SK-N-SH treated with all-trans-retinoic acid at 6 μM for 48 hours (cell line): ENCODE measurements at regions not wholly inside any gene's neighbourhood (a gene's known extent, or its start where the extent isn't known, plus 50 kb on each side); places are given as distances from the start of the nearest gene placed in this dataset.

Source experiments
- ATAC-seq: fragments of 200-7000 bp; cut with Tn5 transposase; 3 replicates; pipeline ENCODE4 v1.9.1; 2020; ENCODE audit warnings: mild to moderate bottlenecking, moderate library complexity
- ARNTL ChIP-seq: fragments of 450-650 bp; formaldehyde crosslinking; IDR thresholded peaks from 2 replicates; pipeline ENCODE4 v1.5.0; 2020; ENCODE audit warnings: low read depth, mild to moderate bottlenecking, moderate library complexity, borderline replicate concordance
- BACH2 ChIP-seq: fragments of 250-450 bp; sonication (Bioruptor Pico); IDR thresholded peaks from 2 replicates; pipeline ENCODE4 v1.9.0; 2021; ENCODE audit warnings: mild to moderate bottlenecking, borderline replicate concordance
- CSDC2 ChIP-seq: fragments of 250-450 bp; sonication (Bioruptor Pico); IDR thresholded peaks from 2 replicates; pipeline ENCODE4 v1.5.0; 2020; ENCODE audit warnings: mild to moderate bottlenecking, moderate library complexity
- ESRRG ChIP-seq: fragments of 250-450 bp; sonication (Bioruptor Pico); IDR thresholded peaks from 2 replicates; pipeline ENCODE4 v1.6.1; 2021; ENCODE audit warnings: mild to moderate bottlenecking
- GLIS3 ChIP-seq: fragments of 250-450 bp; sonication (Bioruptor Pico); IDR thresholded peaks from 2 replicates; pipeline ENCODE4 v1.5.0; 2020; ENCODE audit warnings: mild to moderate bottlenecking, moderate library complexity
- ISL1 ChIP-seq: fragments of 250-450 bp; sonication (Bioruptor Pico); IDR thresholded peaks from 2 replicates; pipeline ENCODE4 v2.1.2; 2022; ENCODE audit warnings: mild to moderate bottlenecking, moderate library complexity
- OSR1 ChIP-seq: fragments of 250-450 bp; sonication (Bioruptor Pico); IDR thresholded peaks from 2 replicates; pipeline ENCODE4 v1.8.0; 2022; ENCODE audit warnings: moderate library complexity, mild to moderate bottlenecking, inconsistent platforms
- PATZ1 ChIP-seq: fragments of 250-450 bp; sonication (Bioruptor Pico); IDR thresholded peaks from 2 replicates; pipeline ENCODE4 v1.8.0; 2020; ENCODE audit warnings: mild to moderate bottlenecking, moderate library complexity, borderline replicate concordance
- PPARA ChIP-seq: fragments of 250-450 bp; sonication (Bioruptor Pico); IDR thresholded peaks from 2 replicates; pipeline ENCODE4 v1.5.0; 2020; ENCODE audit warnings: mild to moderate bottlenecking, borderline replicate concordance
- SNAI2 ChIP-seq: fragments of 250-450 bp; sonication (Bioruptor Pico); IDR thresholded peaks from 2 replicates; pipeline ENCODE4 v1.5.0; 2020; ENCODE audit warnings: mild to moderate bottlenecking, moderate library complexity
- TCF4 ChIP-seq: fragments of 250-450 bp; sonication (Bioruptor Pico); IDR thresholded peaks from 2 replicates; pipeline ENCODE4 v1.8.0; 2021; ENCODE audit warnings: mild to moderate bottlenecking, moderate library complexity, borderline replicate concordance
- TOX ChIP-seq: fragments of 250-450 bp; sonication (Bioruptor Pico); IDR thresholded peaks from 2 replicates; pipeline ENCODE4 v1.8.0; 2021; ENCODE audit warnings: mild to moderate bottlenecking, moderate library complexity, borderline replicate concordance
- ZC3H10 ChIP-seq: fragments of 250-450 bp; sonication (Bioruptor Pico); IDR thresholded peaks from 2 replicates; pipeline ENCODE4 v1.5.1; 2021; ENCODE audit warnings: mild to moderate bottlenecking, moderate library complexity
- ZFP3 ChIP-seq: fragments of 250-450 bp; sonication (Bioruptor Pico); IDR thresholded peaks from 2 replicates; pipeline ENCODE4 v1.5.0; 2020; ENCODE audit warnings: mild to moderate bottlenecking, moderate library complexity
- ZFP30 ChIP-seq: fragments of 450-650 bp; formaldehyde crosslinking; IDR thresholded peaks from 2 replicates; pipeline ENCODE4 v1.5.0; 2022; ENCODE audit warnings: mild to moderate bottlenecking, moderate library complexity
- ZNF565 ChIP-seq: fragments of 450-650 bp; formaldehyde crosslinking; conservative IDR thresholded peaks from 2 replicates; pipeline ENCODE4 v1.5.0; 2020; ENCODE audit warnings: low read depth, mild to moderate bottlenecking, moderate library complexity
- ZNF70 ChIP-seq: fragments of 450-650 bp; formaldehyde crosslinking; IDR thresholded peaks from 2 replicates; pipeline ENCODE4 v1.5.0; 2020; ENCODE audit warnings: mild to moderate bottlenecking, moderate library complexity
- ZNF8 ChIP-seq: fragments of 450-650 bp; formaldehyde crosslinking; IDR thresholded peaks from 2 replicates; pipeline ENCODE4 v1.5.0; 2020; ENCODE audit warnings: mild to moderate bottlenecking, moderate library complexity
- TF ChIP-seq, protein P1 (sequence below): fragments of 250-450 bp; sonication (Bioruptor Pico); IDR thresholded peaks from 2 replicates; pipeline ENCODE4 v1.5.0; 2020; ENCODE audit warnings: mild to moderate bottlenecking, moderate library complexity
- TF ChIP-seq, protein P2 (sequence below): fragments of 250-450 bp; sonication (Bioruptor Pico); IDR thresholded peaks from 2 replicates; pipeline ENCODE4 v1.5.1; 2020; ENCODE audit warnings: low read depth, mild to moderate bottlenecking, moderate library complexity
- TF ChIP-seq, protein P3 (sequence below): fragments of 250-450 bp; sonication (Bioruptor Pico); IDR thresholded peaks from 2 replicates; pipeline ENCODE4 v1.8.0; 2021; ENCODE audit warnings: low read depth, mild to moderate bottlenecking, moderate library complexity, borderline replicate concordance

DNA sequence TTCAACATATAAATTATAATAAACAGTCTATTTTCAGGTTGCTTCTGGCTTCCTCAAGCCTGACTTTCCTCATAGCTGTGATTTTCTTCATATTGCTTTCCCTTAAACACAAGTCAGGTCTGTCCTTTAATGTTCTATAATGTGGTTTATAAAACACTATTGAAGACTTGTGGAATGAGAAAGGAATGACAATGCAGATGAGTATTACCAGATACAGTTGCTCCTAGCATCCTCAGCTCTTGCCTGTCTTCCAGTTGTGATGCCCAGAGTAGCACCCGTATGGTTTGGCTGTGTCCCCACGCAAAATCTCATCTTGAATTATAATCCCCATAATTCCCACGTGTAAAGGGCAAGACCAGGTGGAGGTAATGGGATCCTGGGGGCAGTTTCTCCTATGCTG lies 265.7 kb upstream of the BOD1L1 start (continued):
- TF ChIP-seq TOX (CRISPR knock-in tag) (no peak), OSR1 (no peak), ARNTL (CRISPR knock-in tag) (no peak)

GRCh38 chr4:13893987-13894386 lies 266.5 kb upstream of the BOD1L1 start:
- no peak for ATAC-seq
- TF ChIP-seq BACH2 (CRISPR knock-in tag) (no peak), ZFP3 (no peak), OSR1 (no peak), ZFP30 (CRISPR knock-in tag) (no peak), TOX (CRISPR knock-in tag) (no peak), CSDC2 (CRISPR knock-in tag) (no peak), PPARA (CRISPR knock-in tag) (no peak), PATZ1 (no peak), ZNF8 (CRISPR knock-in tag) (no peak), ESRRG (CRISPR knock-in tag) (no peak), TCF4 (CRISPR knock-in tag) (no peak), ZC3H10 (CRISPR knock-in tag) (no peak), ISL1 (CRISPR knock-in tag) (no peak)
- TF ChIP-seq, protein P1, sequence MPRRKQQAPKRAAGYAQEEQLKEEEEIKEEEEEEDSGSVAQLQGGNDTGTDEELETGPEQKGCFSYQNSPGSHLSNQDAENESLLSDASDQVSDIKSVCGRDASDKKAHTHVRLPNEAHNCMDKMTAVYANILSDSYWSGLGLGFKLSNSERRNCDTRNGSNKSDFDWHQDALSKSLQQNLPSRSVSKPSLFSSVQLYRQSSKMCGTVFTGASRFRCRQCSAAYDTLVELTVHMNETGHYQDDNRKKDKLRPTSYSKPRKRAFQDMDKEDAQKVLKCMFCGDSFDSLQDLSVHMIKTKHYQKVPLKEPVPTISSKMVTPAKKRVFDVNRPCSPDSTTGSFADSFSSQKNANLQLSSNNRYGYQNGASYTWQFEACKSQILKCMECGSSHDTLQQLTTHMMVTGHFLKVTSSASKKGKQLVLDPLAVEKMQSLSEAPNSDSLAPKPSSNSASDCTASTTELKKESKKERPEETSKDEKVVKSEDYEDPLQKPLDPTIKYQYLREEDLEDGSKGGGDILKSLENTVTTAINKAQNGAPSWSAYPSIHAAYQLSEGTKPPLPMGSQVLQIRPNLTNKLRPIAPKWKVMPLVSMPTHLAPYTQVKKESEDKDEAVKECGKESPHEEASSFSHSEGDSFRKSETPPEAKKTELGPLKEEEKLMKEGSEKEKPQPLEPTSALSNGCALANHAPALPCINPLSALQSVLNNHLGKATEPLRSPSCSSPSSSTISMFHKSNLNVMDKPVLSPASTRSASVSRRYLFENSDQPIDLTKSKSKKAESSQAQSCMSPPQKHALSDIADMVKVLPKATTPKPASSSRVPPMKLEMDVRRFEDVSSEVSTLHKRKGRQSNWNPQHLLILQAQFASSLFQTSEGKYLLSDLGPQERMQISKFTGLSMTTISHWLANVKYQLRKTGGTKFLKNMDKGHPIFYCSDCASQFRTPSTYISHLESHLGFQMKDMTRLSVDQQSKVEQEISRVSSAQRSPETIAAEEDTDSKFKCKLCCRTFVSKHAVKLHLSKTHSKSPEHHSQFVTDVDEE (CRISPR knock-in tag), result no peak
- TF ChIP-seq, protein P2, sequence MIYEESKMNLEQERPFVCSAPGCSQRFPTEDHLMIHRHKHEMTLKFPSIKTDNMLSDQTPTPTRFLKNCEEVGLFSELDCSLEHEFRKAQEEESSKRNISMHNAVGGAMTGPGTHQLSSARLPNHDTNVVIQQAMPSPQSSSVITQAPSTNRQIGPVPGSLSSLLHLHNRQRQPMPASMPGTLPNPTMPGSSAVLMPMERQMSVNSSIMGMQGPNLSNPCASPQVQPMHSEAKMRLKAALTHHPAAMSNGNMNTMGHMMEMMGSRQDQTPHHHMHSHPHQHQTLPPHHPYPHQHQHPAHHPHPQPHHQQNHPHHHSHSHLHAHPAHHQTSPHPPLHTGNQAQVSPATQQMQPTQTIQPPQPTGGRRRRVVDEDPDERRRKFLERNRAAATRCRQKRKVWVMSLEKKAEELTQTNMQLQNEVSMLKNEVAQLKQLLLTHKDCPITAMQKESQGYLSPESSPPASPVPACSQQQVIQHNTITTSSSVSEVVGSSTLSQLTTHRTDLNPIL, result no peak
- TF ChIP-seq, protein P3, sequence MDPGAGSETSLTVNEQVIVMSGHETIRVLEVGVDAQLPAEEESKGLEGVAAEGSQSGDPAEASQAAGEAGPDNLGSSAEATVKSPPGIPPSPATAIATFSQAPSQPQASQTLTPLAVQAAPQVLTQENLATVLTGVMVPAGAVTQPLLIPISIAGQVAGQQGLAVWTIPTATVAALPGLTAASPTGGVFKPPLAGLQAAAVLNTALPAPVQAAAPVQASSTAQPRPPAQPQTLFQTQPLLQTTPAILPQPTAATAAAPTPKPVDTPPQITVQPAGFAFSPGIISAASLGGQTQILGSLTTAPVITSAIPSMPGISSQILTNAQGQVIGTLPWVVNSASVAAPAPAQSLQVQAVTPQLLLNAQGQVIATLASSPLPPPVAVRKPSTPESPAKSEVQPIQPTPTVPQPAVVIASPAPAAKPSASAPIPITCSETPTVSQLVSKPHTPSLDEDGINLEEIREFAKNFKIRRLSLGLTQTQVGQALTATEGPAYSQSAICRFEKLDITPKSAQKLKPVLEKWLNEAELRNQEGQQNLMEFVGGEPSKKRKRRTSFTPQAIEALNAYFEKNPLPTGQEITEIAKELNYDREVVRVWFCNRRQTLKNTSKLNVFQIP (CRISPR knock-in tag), result no peak

- TF ChIP-seq ISL1 (CRISPR knock-in tag) (no peak), ZFP3 (no peak), ZFP30 (CRISPR knock-in tag) (no peak), ZNF565 (CRISPR knock-in tag) (no peak)
- no peak for ATAC-seq
Observed at GRCh38 chr4:13900780-13901179, 273.3 kb upstream of the BOD1L1 start.

GRCh38 chr4:13902146-13902545 lies 274.6 kb upstream of the BOD1L1 start:
- TF ChIP-seq ZNF70 (CRISPR knock-in tag) (no peak), ZNF565 (CRISPR knock-in tag) (no peak), ZC3H10 (CRISPR knock-in tag) (no peak), PATZ1 (no peak), ZFP3 (no peak), ZNF8 (CRISPR knock-in tag) (no peak), CSDC2 (CRISPR knock-in tag) (no peak), GLIS3 (CRISPR knock-in tag) (no peak), OSR1 (no peak), ZFP30 (CRISPR knock-in tag) (no peak), PPARA (CRISPR knock-in tag) (no peak), TOX (CRISPR knock-in tag) (no peak), SNAI2 (CRISPR knock-in tag) (no peak)
- TF ChIP-seq, protein P1 (CRISPR knock-in tag), result no peak
- TF ChIP-seq, protein P2, result no peak
- ATAC-seq, result no peak
